Fibroblast of skin of left biceps (primary cell): ENCODE measurements at regions not wholly inside any gene's neighbourhood (a gene's known extent, or its start where the extent isn't known, plus 50 kb on each side); places are given as distances from the start of the nearest gene placed in this dataset.
"Not testable (repeated sequence)": the region's sequence is repeated elsewhere in the genome, so short reads cannot be mapped to it uniquely, and the experiment has no call there.

Experiments used
- DNase-seq, 2 experiments: peaks; one replicate each; pipeline ENCODE4 v3.0.0-alpha.2; 2013; ENCODE audit warnings: low read depth in 2 of 2

GRCh38 chr7:67359900-67360299, 363.3 kb downstream of the TYW1 start:
- no peak for DNase-seq

GRCh38 chr7:67361150-67361549, 364.5 kb downstream of the TYW1 start:
- no peak for DNase-seq

- DNase-seq: no peak
These were observed 367.9 kb downstream of the TYW1 start for GRCh38 chr7:67364441-67365017.

- peak; percentile 20 to 27 for DNase-seq
These were observed 375.0 kb downstream of the TYW1 start for GRCh38 chr7:67371429-67372305.

GRCh38 chr7:67373389-67373788, 376.8 kb downstream of the TYW1 start:
- not testable (repeated sequence) for DNase-seq

GRCh38 chr7:67375427-67375826, 378.8 kb downstream of the TYW1 start:
- no peak for DNase-seq

- DNase-seq: peak; percentile 13 to 15
These were observed 381.6 kb downstream of the TYW1 start for GRCh38 chr7:67377939-67378862.

GRCh38 chr7:67380326-67380725, 383.7 kb downstream of the TYW1 start:
- DNase-seq: no peak

GRCh38 chr7:67380858-67381257, 384.2 kb downstream of the TYW1 start:
- DNase-seq: no peak

- no peak for DNase-seq
These were observed 391.2 kb downstream of the TYW1 start for GRCh38 chr7:67387851-67388250.

GRCh38 chr7:67391168-67391567, 394.5 kb downstream of the TYW1 start:
- no peak for DNase-seq

GRCh38 chr7:67392596-67393438, 396.2 kb downstream of the TYW1 start:
- no peak for DNase-seq

- DNase-seq: no peak
These were observed 397.3 kb downstream of the TYW1 start for GRCh38 chr7:67393903-67394302.

GRCh38 chr7:67398916-67399315, 402.3 kb downstream of the TYW1 start:
- no peak for DNase-seq

- DNase-seq: no peak
These were observed 404.9 kb downstream of the TYW1 start for GRCh38 chr7:67401492-67401891.

GRCh38 chr7:67402280-67402679, 405.6 kb downstream of the TYW1 start:
- DNase-seq: no peak

GRCh38 chr7:67406976-67407375, 410.3 kb downstream of the TYW1 start:
- DNase-seq: no peak

- no peak for DNase-seq
These were observed 410.9 kb downstream of the TYW1 start for GRCh38 chr7:67407392-67408071.

- DNase-seq: no peak
These were observed 411.5 kb downstream of the TYW1 start for GRCh38 chr7:67408109-67408508.

- no peak for DNase-seq
These were observed 417.0 kb downstream of the TYW1 start for GRCh38 chr7:67413670-67414069.

GRCh38 chr7:67414858-67415257, 418.2 kb downstream of the TYW1 start:
- no peak for DNase-seq
